GM18858 (cell line): ENCODE measurements at regions not wholly inside any gene's neighbourhood (a gene's known extent, or its start where the extent isn't known, plus 50 kb on each side); places are given as distances from the start of the nearest gene placed in this dataset.

Source experiments
- ATAC-seq: cut with Tn5 transposase; IDR thresholded peaks from one replicate; pipeline ENCODE4 v1.9.1; 2021; ENCODE audit not compliant: unreplicated experiment

GRCh38 chr2:215772634-215773563, 240.5 kb downstream of the MREG start:
- ATAC-seq: no peak

GRCh38 chr2:215772003-215772402, 241.3 kb downstream of the MREG start:
- ATAC-seq: no peak

- ATAC-seq: no peak
Observed at GRCh38 chr2:215771241-215771640, 242.1 kb downstream of the MREG start.

- no peak for ATAC-seq
Observed at GRCh38 chr2:215770668-215771067, 242.7 kb downstream of the MREG start.

- ATAC-seq: no peak
Observed at GRCh38 chr2:215769246-215769645, 244.1 kb downstream of the MREG start.

- no peak for ATAC-seq
Observed at GRCh38 chr2:215767625-215768024, 245.7 kb downstream of the MREG start.

GRCh38 chr2:215765729-215766360, 247.5 kb downstream of the MREG start:
- ATAC-seq: no peak

- no peak for ATAC-seq
Observed at GRCh38 chr2:215764441-215765048, 248.8 kb downstream of the MREG start.

- ATAC-seq: no peak
Observed at GRCh38 chr2:215760557-215760956, 252.8 kb downstream of the MREG start.

- ATAC-seq: no peak
Observed at GRCh38 chr2:215760091-215760490, 253.3 kb downstream of the MREG start.

GRCh38 chr2:215758691-215759090, 254.7 kb downstream of the MREG start:
- ATAC-seq: no peak

GRCh38 chr2:215756346-215756730, 257.0 kb downstream of the MREG start:
- no peak for ATAC-seq

GRCh38 chr2:215755641-215756345, 257.6 kb downstream of the MREG start:
- no peak for ATAC-seq

- no peak for ATAC-seq
Observed at GRCh38 chr2:215754546-215754945, 258.8 kb downstream of the MREG start.

- no peak for ATAC-seq
Observed at GRCh38 chr2:215753808-215754207, 259.5 kb downstream of the MREG start.

- ATAC-seq: no peak
Observed at GRCh38 chr2:215752991-215753390, 260.4 kb downstream of the MREG start.

- no peak for ATAC-seq
Observed at GRCh38 chr2:215752436-215752835, 260.9 kb downstream of the MREG start.

GRCh38 chr2:215751911-215752272, 261.5 kb downstream of the MREG start:
- no peak for ATAC-seq

GRCh38 chr2:215751200-215751910, 262.0 kb downstream of the MREG start:
- ATAC-seq: no peak

- no peak for ATAC-seq
Observed at GRCh38 chr2:215750763-215751162, 262.6 kb downstream of the MREG start.
